GM12878 (cell line): ENCODE measurements at regions not wholly inside any gene's neighbourhood (a gene's known extent, or its start where the extent isn't known, plus 50 kb on each side); places are given as distances from the start of the nearest gene placed in this dataset.

Experiments
- ATAC-seq: fragments of 200-7000 bp; cut with Tn5 transposase; 3 replicates; pipeline ENCODE4 v1.9.1; 2020; ENCODE audit warnings: mild to moderate bottlenecking, moderate library complexity
- BruUV-seq: library from RNA; stranded (reverse); fragments of 400-500 nt; replicated peaks from 2 replicates; lab custom pipeline; 2021; lab: Mats Ljungman, UMichigan
- CTCF ChIA-PET: fragments of 300-600 bp; sonication (Branson Sonifier 250); formaldehyde crosslinking; extraction: SDS; loops from one replicate; lab custom pipeline; 2021; ENCODE audit warnings: inconsistent platforms; lab: Yijun Ruan, JAX
- POLR2A ChIA-PET: fragments of 350-600 bp; formaldehyde crosslinking; extraction: SDS; loops from one replicate; lab custom pipeline; 2021; ENCODE audit warnings: inconsistent platforms; lab: Charles Lee
- RAD21 ChIA-PET: fragments of 300-600 bp; sonication (Branson Sonifier 250); formaldehyde crosslinking; loops from one replicate; lab custom pipeline; 2023; ENCODE audit warnings: antibody characterized with exemption; ENCODE audit not compliant: unreplicated experiment; lab: Charles Lee
- SMC1A ChIA-PET: fragments of 300-600 bp; sonication (Branson Sonifier 250); formaldehyde crosslinking; loops from one replicate; lab custom pipeline; 2023; ENCODE audit not compliant: unreplicated experiment, uncharacterized antibody; lab: Charles Lee
- DNase-seq: peaks from one replicate; pipeline ENCODE4 v3.0.0-alpha.2; 2011; ENCODE audit warnings: low read depth, low spot score
- FAIRE-seq: peaks from 3 replicates; lab custom pipeline; 2011; peaks lifted over from hg19 to GRCh38; lab: Jason Lieb, UNC
- H2AFZ ChIP-seq: 2 replicates; pipeline ENCODE4 v1.6.0; 2011; ENCODE audit warnings: low read depth, low read length, control low read depth; ENCODE audit not compliant: control insufficient read depth
- H3K27ac ChIP-seq: 2 replicates; pipeline ENCODE4 v1.5.1; 2011; ENCODE audit warnings: control low read depth; ENCODE audit not compliant: control insufficient read depth, insufficient read depth
- H3K27me3 ChIP-seq, 2 experiments: replicated peaks in 1 of 2; 2 replicates each; pipeline versions ENCODE4 v1.6.0 to v1.6.1; 2011; ENCODE audit warnings: low read length in 1 of 2; ENCODE audit not compliant: control insufficient read depth in 2 of 2, insufficient read depth in 2 of 2
- H3K36me3 ChIP-seq, 2 experiments: 2 replicates each; pipeline ENCODE4 v1.5.1; 2011; ENCODE audit warnings: low read length in 1 of 2; ENCODE audit not compliant: control insufficient read depth in 2 of 2, insufficient read depth in 2 of 2
- H3K4me1 ChIP-seq: 2 replicates; pipeline ENCODE4 v1.6.1; 2011; ENCODE audit warnings: mild to moderate bottlenecking, low read length, moderate library complexity, mixed read lengths; ENCODE audit not compliant: control insufficient read depth, insufficient read depth
- H3K4me2 ChIP-seq: 2 replicates; pipeline ENCODE4 v1.6.0; 2011; ENCODE audit warnings: control low read depth; ENCODE audit not compliant: control insufficient read depth, insufficient read depth
- H3K4me3 ChIP-seq: fragments of 200-600 bp; sonication (generic); 2 replicates; pipeline ENCODE4 v1.5.1; 2016
- H3K79me2 ChIP-seq: 2 replicates; pipeline ENCODE4 v1.6.0; 2011; ENCODE audit warnings: low read length; ENCODE audit not compliant: control insufficient read depth, insufficient read depth
- H3K9ac ChIP-seq: 2 replicates; pipeline ENCODE4 v1.8.0; 2011; ENCODE audit warnings: low read length, control low read depth, mixed read lengths; ENCODE audit not compliant: control insufficient read depth, insufficient read depth
- H3K9me3 ChIP-seq: replicated peaks from 3 replicates; pipeline ENCODE4 v1.5.1; 2011; ENCODE audit warnings: mild to moderate bottlenecking, low read length; ENCODE audit not compliant: control insufficient read depth, insufficient read depth
- H4K20me1 ChIP-seq: 2 replicates; pipeline ENCODE4 v1.6.0; 2011; ENCODE audit not compliant: control insufficient read depth, insufficient read depth
- CHD4 ChIP-seq: fragments of 200-600 bp; sonication (generic); IDR thresholded peaks from 2 replicates; pipeline ENCODE4 v1.6.1; 2016; ENCODE audit warnings: mild to moderate bottlenecking
- ELK1 ChIP-seq: IDR thresholded peaks from 2 replicates; pipeline ENCODE4 v1.6.1; 2012; ENCODE audit warnings: low read depth, low read length, improper control_type of control experiment
- KDM1A ChIP-seq: fragments of 200-600 bp; sonication (generic); IDR thresholded peaks from 2 replicates; pipeline ENCODE4 v1.6.1; 2016; ENCODE audit warnings: borderline replicate concordance
- NR2F1 ChIP-seq: fragments of 450-650 bp; conservative IDR thresholded peaks from 2 replicates; pipeline ENCODE4 v1.6.1; 2017; ENCODE audit warnings: mild to moderate bottlenecking
- PRDM15 ChIP-seq: fragments of 450-650 bp; formaldehyde crosslinking; IDR thresholded peaks from 2 replicates; pipeline ENCODE4 v1.4.0; 2020; ENCODE audit warnings: mild to moderate bottlenecking, moderate library complexity
- SIX5 ChIP-seq: IDR thresholded peaks from 2 replicates; pipeline ENCODE4 v1.6.1; 2011; ENCODE audit warnings: mild to moderate bottlenecking, low read depth, low read length, moderate library complexity; ENCODE audit not compliant: severe bottlenecking
- USF1 ChIP-seq: IDR thresholded peaks from 2 replicates; pipeline ENCODE4 v1.6.1; 2011; ENCODE audit warnings: borderline replicate concordance, low read depth, mild to moderate bottlenecking, moderate library complexity, mixed read lengths, low read length; ENCODE audit not compliant: insufficient read depth; ENCODE audit errors: extremely low read length
- ZBED1 ChIP-seq: IDR thresholded peaks from 2 replicates; pipeline ENCODE4 v1.6.1; 2016; ENCODE audit warnings: borderline replicate concordance
- ZBTB40 ChIP-seq: fragments of 450-650 bp; IDR thresholded peaks from 2 replicates; pipeline ENCODE4 v1.6.1; 2016; ENCODE audit warnings: mild to moderate bottlenecking, moderate library complexity, borderline replicate concordance
- WGBS: methylation state at CpG from one replicate; pipeline ENCODE4 v1.1.6; 2016; ENCODE audit warnings: low lambda C conversion rate; ENCODE audit not compliant: insufficient replicate concordance, insufficient coverage; ENCODE audit errors: missing lambda C conversion rate; 5-methylcytosine and 5-hydroxymethylcytosine counted together
- in situ Hi-C: fragments of 300-500 bp; cut with MboI; formaldehyde crosslinking; loops from 9 replicates; pipeline ENCODE4 v1.14.3; 2018; ENCODE audit warnings: mixed read lengths
- intact Hi-C: fragments of 100-400 bp; cut with micrococcal nuclease; formaldehyde crosslinking; loops from one replicate; pipeline ENCODE4 v1.14.2; 2022; ENCODE audit not compliant: unreplicated experiment

- no peak for FAIRE-seq
- no peak for ATAC-seq
- CTCF ChIA-PET = interaction anchor here (0.6 to 3.0 kb wide), 7 partner anchors 11 to 193 kb away, joined by 3 to 15 read pairs (median 3); no protein-coding TSS in a partner anchor
- TF ChIP-seq KDM1A = no peak
- no peak for TF ChIP-seq NR2F1
- TF ChIP-seq USF1 = no peak
- TF ChIP-seq CHD4 = no peak
- no peak for TF ChIP-seq PRDM15 (CRISPR knock-in tag)
- no peak for TF ChIP-seq ZBTB40
- TF ChIP-seq ELK1 = no peak
- no peak for TF ChIP-seq SIX5
- TF ChIP-seq ZBED1 = no peak
Measured at GRCh38 chr2:150617351-150617978, 130.0 kb upstream of the RND3 start.

More at GRCh38 chr2:150617351-150617978, 130.0 kb upstream of the RND3 start:
- Histone ChIP-seq H3K4me3 (no peak overlapping the region), H4K20me1 (no peaks in the 10 kb centered on the region), H3K79me2 (no peaks in the 10 kb centered on the region), H3K27me3 (no peaks in the 10 kb centered on the region; a peak in 1 of 4 replicates), H3K9ac (no peak overlapping the region), H3K4me2 (no peak overlapping the region), H3K9me3 (no peaks in the 10 kb centered on the region), H2AFZ (no peak overlapping the region), H3K27ac (no peak overlapping the region), H3K36me3 (no peaks in the 10 kb centered on the region), H3K4me1 (no peaks in the 10 kb centered on the region)
- no TSS peak for BruUV-seq
- DNase-seq = no peak
- 16% methylated on average over 6 of the region's 6 CpGs for WGBS
- ChIA-PET POLR2A (interaction anchor here (0.6 kb wide), 2 partner anchors 17 to 74 kb away, joined by 3 to 8 read pairs; no protein-coding TSS in a partner anchor), RAD21 (interaction anchor here (0.7 to 3.9 kb wide), 8 partner anchors 9 to 145 kb away, joined by 3 to 20 read pairs (median 4); no protein-coding TSS in a partner anchor), SMC1A (interaction anchor here (0.7 to 3.0 kb wide), 17 partner anchors 8 to 1019 kb away, joined by 3 to 13 read pairs (median 3); no protein-coding TSS in a partner anchor)
- intact Hi-C loops (no loop called here), in situ Hi-C loops (loop anchor here (10.0 kb wide), 1 partner anchor 1023 kb away; no protein-coding TSS in a partner anchor)
